GM18907 (cell line): ENCODE measurements at regions not wholly inside any gene's neighbourhood (a gene's known extent, or its start where the extent isn't known, plus 50 kb on each side); places are given as distances from the start of the nearest gene placed in this dataset.

ENCODE experiments used
- ATAC-seq: cut with Tn5 transposase; IDR thresholded peaks from one replicate; pipeline ENCODE4 v1.9.1; 2021; ENCODE audit warnings: mild to moderate bottlenecking, moderate library complexity; ENCODE audit not compliant: unreplicated experiment

GRCh38 chr1:29505532-29506220, 269.4 kb downstream of the PTPRU start:
- no peak for ATAC-seq

DNA sequence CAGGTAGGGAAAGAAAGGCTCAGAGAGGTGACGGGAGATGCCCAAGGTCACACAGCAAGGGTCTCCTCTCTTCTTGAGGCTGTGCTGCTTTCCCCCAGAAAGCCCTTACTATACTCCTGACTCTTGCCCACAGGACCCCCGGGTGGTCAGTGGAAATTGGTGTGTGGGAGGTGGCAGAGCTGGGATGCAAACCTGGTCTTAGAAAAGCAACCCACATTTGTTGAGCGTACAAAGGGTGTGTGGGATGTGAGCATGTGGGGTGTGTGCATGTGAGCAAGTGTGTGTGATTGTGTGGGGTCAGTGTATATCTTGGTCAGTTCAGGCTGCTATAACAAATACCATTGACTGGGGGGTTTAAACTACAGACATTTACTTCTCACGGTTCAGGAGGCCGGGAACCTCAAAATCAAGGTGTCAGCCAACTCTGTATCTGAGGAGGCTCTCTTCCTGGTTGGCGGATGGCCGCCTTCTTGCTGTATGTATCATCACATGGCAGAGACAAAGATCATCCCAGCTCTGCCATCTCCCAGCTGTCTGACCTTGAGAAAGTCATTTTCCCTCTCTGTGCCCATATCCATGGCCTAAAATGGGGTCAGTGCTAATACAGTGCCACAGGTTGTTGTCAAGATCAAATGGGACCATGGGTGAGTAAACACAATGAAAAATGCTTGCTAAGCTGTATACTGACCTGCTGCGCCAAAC, 268.5 kb downstream of the PTPRU start:
- no peak for ATAC-seq

DNA sequence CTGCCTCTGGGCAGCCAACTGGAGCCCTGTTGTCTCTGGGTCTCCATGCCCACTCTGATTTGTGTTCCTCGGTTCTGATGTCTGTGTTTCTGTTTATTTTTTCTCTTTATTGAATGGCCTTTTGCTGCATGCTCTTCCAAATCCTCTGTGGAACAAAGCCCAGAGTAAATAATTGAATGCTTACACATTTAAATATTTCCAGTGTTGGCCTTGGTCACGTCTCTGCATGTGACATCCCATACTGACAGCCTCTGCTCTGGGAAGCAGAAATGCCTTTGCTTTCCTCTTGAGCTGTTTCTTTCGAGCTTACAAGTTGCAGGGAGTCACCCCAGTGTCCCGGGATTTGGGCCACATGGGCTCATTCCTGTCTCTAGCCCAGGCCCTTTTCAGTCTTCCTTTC, 267.9 kb downstream of the PTPRU start:
- no peak for ATAC-seq

DNA sequence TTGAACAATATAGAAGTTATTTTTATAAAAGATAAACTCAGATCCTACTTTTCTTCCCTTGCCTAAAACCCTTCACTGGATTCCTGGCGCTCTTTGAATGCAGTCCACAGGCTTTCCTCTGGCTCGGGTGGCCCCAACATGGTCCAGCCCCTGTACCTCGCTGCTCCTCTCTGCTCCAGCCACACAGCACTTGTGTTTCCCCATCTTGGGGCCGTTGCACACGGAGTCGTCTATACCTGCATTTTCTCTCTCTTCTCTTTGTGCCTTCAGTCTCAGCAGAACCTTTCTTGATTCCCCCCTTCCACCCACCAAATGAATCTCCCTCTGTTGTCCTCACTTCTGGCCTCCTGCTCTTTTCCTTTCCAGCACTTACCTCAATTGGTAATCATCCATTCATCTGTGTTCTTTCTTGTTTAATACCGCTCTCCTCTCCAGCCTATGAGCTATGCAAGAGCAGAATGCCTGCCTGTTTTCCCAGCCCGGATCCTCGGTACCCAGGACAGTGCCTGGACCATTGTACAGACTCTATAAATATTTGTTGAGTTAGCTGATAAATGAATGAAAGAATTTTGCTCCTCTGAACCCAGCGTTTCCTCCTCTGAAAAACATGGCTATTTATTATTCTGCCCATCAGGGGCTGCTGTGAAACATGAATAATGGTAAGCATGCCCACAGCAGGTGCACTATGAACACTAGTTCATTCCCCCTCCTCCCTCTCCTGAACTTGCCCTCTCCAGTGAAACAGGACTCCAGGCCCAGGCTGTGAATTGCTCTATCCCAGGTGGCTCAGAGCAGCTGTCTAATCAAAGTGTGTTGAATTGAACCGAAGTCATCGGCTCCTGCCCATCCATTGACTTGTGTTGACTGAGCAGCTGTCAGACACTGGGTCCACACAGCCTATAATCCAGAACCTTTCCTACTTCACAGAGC, 266.9 kb downstream of the PTPRU start:
- no peak for ATAC-seq

GRCh38 chr1:29502225-29502910, 266.0 kb downstream of the PTPRU start:
- ATAC-seq, result no peak

DNA sequence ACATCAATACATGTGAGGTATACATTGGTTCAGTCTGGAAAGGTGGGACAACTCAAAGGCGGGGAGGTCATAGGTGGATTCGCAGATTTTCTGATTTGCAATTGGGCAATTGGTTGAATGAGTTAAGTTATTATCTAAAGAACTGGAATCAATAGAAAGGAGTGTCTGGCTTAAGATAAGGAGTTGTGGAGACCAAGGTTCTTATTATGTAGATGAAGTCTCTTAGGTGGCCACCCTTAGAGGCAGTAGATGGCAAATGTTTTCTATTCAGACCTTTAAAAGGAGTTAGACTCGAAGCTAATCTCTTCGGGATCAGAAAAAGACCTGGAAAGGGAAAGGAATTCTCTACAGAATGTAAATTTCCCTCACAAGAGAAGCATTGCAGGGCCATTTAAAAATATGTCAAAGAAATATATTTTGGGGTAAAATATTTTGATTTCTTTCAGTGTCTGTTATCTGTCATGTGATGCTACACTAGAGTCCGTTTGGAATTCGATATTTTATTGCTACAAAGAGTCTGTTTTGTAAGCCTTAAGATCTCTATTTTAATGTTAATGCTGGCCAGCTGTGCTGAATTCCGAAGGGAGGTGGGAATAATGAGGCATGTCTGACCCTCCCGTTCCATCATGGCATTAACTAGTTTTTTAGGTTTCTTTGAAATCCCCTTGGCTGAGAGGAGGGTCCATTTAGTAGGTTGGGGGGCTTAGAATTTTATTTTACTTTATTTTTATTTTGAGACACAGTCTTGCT, 265.1 kb downstream of the PTPRU start:
- ATAC-seq, result no peak

- no peak for ATAC-seq
These were observed 264.3 kb downstream of the PTPRU start for GRCh38 chr1:29500651-29501050.

DNA sequence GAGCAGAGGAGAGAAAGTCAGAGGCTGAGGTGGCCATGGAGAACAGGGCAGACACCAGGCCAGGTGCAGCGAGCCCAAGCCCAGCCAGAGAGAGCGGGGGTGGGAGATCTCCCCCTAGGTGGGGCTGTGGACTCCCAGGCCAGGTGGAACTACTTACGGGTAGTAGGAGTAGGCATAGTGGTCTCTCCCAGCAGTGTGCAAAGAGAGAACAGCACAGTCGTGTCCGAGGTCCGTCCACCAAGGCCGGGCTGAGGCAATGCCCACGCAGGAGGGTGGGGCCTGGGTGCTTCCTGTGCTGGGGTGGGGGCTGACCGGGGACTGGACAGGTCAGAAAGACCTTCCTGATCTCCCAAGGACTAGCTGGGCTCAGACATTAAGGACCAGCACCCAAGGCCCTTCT, 263.7 kb downstream of the PTPRU start:
- no peak for ATAC-seq

- no peak for ATAC-seq
These were observed 262.9 kb downstream of the PTPRU start for GRCh38 chr1:29499104-29499650.

DNA sequence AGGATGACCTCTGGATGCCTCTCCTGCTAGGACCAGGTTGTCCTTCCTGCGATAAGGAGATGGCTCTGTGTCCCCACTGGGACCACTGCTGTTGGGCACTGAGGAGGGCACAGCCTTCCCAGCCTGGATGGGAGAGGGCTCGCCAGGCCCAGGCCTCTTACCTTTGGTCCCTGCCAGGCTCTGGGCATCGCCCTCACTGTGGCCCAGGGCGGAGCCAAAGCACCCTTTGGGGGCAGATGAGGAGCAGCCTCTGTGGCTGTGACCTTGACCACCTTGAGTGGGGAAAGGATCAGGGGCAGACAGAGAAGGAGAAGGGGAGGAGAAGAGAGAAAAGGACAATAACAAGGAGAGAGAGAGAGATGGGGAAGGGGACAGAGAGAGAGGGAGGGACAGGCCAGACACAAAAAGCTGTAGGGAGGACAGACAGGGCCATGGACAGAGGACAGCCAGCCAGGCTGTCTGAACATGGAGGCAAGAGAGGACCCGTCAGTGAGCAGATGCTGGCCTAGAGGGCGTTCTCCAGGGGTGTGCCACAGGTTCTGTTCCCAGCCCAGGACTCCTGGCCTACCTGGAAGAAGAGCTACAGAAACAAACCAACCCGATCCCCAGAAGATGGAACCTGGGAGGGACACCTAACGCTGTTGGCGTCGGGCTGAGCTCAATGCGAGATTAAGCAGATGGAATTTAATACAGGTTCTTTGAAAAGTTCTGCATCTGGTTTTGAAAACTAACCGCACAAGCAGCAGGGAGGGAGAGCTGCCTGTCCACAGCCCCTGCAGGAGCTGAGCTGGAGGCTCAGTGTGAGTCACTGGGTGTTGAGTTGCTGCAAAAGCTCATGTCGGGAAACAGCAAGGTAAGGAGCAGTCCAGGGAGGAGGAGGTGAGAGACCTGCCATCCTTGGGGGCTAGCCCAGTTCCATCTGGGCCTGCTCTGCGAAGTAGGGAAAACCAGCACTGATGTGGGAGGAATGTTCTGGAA, 262.1 kb downstream of the PTPRU start:
- ATAC-seq, result no peak

GRCh38 chr1:29497395-29498125, 261.2 kb downstream of the PTPRU start:
- ATAC-seq, result no peak

DNA sequence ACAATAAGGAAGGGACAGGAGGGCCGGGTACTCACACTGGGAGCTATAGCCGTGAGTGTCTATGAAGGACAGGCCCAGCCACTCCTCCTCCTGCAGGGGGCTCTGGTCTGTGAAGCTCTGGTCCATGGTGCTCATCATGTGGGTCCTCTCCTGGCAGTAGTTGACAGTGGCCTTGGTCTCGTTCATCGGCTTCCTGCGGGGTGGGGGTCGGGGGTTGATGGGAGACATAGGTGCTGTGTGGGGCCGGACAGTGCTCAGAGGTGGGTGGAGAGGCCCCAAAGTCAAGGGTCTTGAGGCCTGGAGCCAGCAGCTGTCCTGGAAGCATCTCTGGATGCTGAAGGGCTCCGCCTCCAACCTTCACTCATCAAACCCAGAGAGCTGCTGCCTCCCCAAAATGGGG, 260.4 kb downstream of the PTPRU start:
- ATAC-seq, result no peak

DNA sequence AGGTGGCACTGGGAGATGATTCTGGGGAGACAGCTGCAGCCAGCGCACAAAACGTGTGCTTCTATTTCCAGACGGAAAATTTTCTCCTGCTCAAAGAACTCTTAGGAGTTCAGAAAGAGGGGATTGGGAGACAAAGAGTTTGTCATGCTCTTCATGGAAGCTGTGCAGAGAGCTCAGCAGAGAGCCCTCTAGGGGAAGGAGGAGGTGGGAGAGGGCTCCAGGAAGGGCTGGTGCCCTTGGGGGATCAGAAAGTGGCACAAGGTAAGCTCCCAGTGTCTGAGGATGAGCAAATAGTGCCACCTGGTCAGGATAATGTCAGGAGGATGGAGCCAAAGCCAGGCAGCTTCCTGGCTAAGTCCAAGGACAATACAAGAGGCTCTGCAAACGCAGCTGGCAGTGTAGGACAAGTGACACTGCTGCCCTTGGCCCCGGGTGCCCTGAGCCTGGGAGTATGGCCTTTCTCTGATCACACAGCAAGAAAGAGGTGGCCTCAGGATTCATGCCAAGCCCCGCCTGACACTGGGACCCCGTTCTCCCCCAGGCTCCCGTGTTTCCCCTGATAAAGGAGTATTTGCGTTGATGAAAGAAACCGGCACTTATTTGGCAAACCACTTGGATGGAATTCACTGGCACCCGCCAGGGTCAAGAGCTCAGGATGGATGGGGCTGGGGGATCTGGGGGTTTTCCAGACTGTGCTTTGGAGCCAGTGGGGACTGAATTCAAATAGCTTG, 254.0 kb downstream of the PTPRU start:
- no peak for ATAC-seq

GRCh38 chr1:29489471-29489870, 253.1 kb downstream of the PTPRU start:
- no peak for ATAC-seq

- ATAC-seq, result no peak
These were observed 252.5 kb downstream of the PTPRU start for GRCh38 chr1:29488794-29489311.

- ATAC-seq, result no peak
These were observed 251.9 kb downstream of the PTPRU start for GRCh38 chr1:29488086-29488793.

GRCh38 chr1:29487291-29487690, 251.0 kb downstream of the PTPRU start:
- ATAC-seq, result no peak
